Spleen (tissue), 7 donors: ENCODE measurements at regions not wholly inside any gene's neighbourhood (a gene's known extent, or its start where the extent isn't known, plus 50 kb on each side); places are given as distances from the start of the nearest gene placed in this dataset.

ENCODE experiments used
- CTCF ChIP-seq, 11 experiments: fragments of 200-600 bp in 7 of 11; fragments of 450-650 bp in 4 of 11; sonication (generic) in 4 of 11; IDR thresholded peaks in 8 of 11; conservative IDR thresholded peaks in 3 of 11; 1 replicate in 7 of 11; 2 replicates in 4 of 11; pipeline versions ENCODE4 v1.4.0 to v1.8.0; 2016 to 2021; ENCODE audit warnings: antibody characterized with exemption in 11 of 11, inconsistent platforms in 4 of 11, mild to moderate bottlenecking in 1 of 11
- POLR2A ChIP-seq, 3 donors: fragments of 450-650 bp; IDR thresholded peaks; one replicate each; pipeline ENCODE4 v1.5.1; 2017; ENCODE audit warnings: antibody characterized with exemption in 3 of 3, mild to moderate bottlenecking in 1 of 3
- POLR2AphosphoS5 ChIP-seq, 3 donors: sonication (generic); formaldehyde crosslinking; IDR thresholded peaks; one replicate each; pipeline ENCODE4 v1.5.1; 2017; ENCODE audit warnings: antibody characterized with exemption in 3 of 3
- donor health status: DM: no; HTN: no; CAD: no; lungs with moderate emphysema.
- donor health status: DM: no; HTN: no; CAD: no.
- donor health status: DM: no; HTN: no; CAD: no.

- TF ChIP-seq CTCF (IDR thresholded peaks at IDR 0.05 in 8 of 11, conservative IDR thresholded peaks at IDR 0.05 in 3 of 11) (no peak), POLR2A (IDR thresholded peaks at IDR 0.05) (no peak), POLR2AphosphoS5 (IDR thresholded peaks at IDR 0.05) (no peak)
Observed at GRCh38 chr5:170168797-170169196, 63.1 kb downstream of the FOXI1 start.
